ENCODE measurements at regions not wholly inside any gene's neighbourhood (a gene's known extent, or its start where the extent isn't known, plus 50 kb on each side); places are given as distances from the start of the nearest gene placed in this dataset.

DNA sequence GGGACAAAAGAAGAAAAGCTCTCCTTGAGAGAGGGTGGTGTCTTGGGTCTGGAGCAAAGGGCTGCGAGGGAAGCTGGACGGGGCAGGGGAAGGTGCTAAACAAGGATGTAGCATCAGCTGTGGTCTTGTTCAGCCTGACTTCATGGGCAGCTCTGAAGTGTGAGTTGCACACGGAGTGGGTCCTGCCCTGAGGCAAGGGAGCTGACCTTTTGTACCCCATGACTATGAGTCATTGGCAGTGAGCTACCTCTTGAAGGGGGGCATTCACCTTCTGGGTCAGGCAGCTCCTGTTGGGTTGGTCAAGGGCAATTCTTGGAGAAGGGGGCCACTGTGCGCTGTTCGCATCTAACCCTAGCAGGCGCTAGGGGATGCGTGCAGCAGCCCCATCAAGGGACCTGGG is 151.8 kb downstream of the SMIM20 start:
- Mint-ChIP-seq H3K27ac (no peak overlapping the region), H3K4me1 (no peaks in the 10 kb centered on the region), H3K4me3 (no peak overlapping the region), H3K27me3 (peaks cover 3% of the 10 kb centered on the region), H3K9me3 (ENCODE audit: insufficient read depth) (no peaks in the 10 kb centered on the region)
- TF ChIP-seq EZH2 (IDR thresholded peaks at IDR 0.05; ENCODE audit: borderline replicate concordance, insufficient read depth, low read depth, low read length, poor library complexity, severe bottlenecking) = no peak
- TF ChIP-seq, protein P1, sequence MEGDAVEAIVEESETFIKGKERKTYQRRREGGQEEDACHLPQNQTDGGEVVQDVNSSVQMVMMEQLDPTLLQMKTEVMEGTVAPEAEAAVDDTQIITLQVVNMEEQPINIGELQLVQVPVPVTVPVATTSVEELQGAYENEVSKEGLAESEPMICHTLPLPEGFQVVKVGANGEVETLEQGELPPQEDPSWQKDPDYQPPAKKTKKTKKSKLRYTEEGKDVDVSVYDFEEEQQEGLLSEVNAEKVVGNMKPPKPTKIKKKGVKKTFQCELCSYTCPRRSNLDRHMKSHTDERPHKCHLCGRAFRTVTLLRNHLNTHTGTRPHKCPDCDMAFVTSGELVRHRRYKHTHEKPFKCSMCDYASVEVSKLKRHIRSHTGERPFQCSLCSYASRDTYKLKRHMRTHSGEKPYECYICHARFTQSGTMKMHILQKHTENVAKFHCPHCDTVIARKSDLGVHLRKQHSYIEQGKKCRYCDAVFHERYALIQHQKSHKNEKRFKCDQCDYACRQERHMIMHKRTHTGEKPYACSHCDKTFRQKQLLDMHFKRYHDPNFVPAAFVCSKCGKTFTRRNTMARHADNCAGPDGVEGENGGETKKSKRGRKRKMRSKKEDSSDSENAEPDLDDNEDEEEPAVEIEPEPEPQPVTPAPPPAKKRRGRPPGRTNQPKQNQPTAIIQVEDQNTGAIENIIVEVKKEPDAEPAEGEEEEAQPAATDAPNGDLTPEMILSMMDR (IDR thresholded peaks at IDR 0.05) = no peak
- Histone ChIP-seq H3K9ac (ENCODE audit: low read length) (no peak overlapping the region), H3K4me2 (replicated peaks; ENCODE audit: low read depth, low read length, poor library complexity, severe bottlenecking) (no peak overlapping the region), H3K27me3 (replicated peaks in 1 of 4; ENCODE audit: control extremely low read depth in 1 of 4, control insufficient read depth in 3 of 4, insufficient read depth in 4 of 4, low read length in 3 of 4) (peaks cover 0 to 2% (median 0%) of the 10 kb centered on the region in 4 experiments), H3K4me1 (ENCODE audit: control insufficient read depth in 2 of 2, insufficient read depth in 2 of 2, low read length in 2 of 2) (no peaks in the 10 kb centered on the region), H3K9me3 (ENCODE audit: control extremely low read depth in 1 of 3, control insufficient read depth in 2 of 3, insufficient read depth in 1 of 3, low read length in 2 of 3) (no peaks in the 10 kb centered on the region), H4K20me1 (ENCODE audit: control insufficient read depth, insufficient read depth, low read length, poor library complexity, severe bottlenecking) (no peaks in the 10 kb centered on the region), H2AFZ (ENCODE audit: insufficient read depth, low read depth, low read length, poor library complexity, severe bottlenecking) (no peak overlapping the region), H3K79me2 (ENCODE audit: control insufficient read depth, insufficient read depth, low read length) (no peaks in the 10 kb centered on the region), H3K27ac (ENCODE audit: low read length in 2 of 2) (no peak overlapping the region), H3K4me3 (ENCODE audit: control extremely low read depth in 1 of 5, extremely low read depth in 1 of 5, insufficient read depth in 1 of 5, low read depth in 2 of 5, low read length in 4 of 5) (no peak overlapping the region), H3K36me3 (replicated peaks in 1 of 2; ENCODE audit: control extremely low read depth in 1 of 2, control insufficient read depth in 1 of 2, extremely low read depth in 1 of 2, insufficient read depth in 2 of 2, low read length in 1 of 2) (no peaks in the 10 kb centered on the region)
- WGBS (ENCODE audit: insufficient coverage) = 98% methylated on average over 7 of the region's 7 CpGs
- ATAC-seq (ENCODE audit: low read depth) = no peak
- POLR2A ChIA-PET = no interaction called here
- no peak for DNase-seq
- CTCF ChIA-PET = interaction anchor here (1.4 kb wide), 1 partner anchor 9 kb away, joined by 3 read pairs; no protein-coding TSS in a partner anchor
- intact Hi-C loops (cut with micrococcal nuclease) = no loop called here

- POLR2A ChIA-PET = no interaction called here
- no peaks in the 10 kb centered on the region for H4K20me1 ChIP-seq (ENCODE audit: control insufficient read depth, insufficient read depth, low read length, poor library complexity, severe bottlenecking)
- ATAC-seq (ENCODE audit: low read depth) = no peak
- Mint-ChIP-seq H3K4me1 (no peaks in the 10 kb centered on the region), H3K27me3 (peaks cover 3% of the 10 kb centered on the region), H3K4me3 (no peak overlapping the region), H3K9me3 (ENCODE audit: insufficient read depth) (no peaks in the 10 kb centered on the region), H3K27ac (no peak overlapping the region)
- DNase-seq = no peak
- no peak overlapping the region for H3K4me3 ChIP-seq (ENCODE audit: control extremely low read depth in 1 of 5, extremely low read depth in 1 of 5, insufficient read depth in 1 of 5, low read depth in 2 of 5, low read length in 4 of 5)
- 94% methylated on average over 3 of the region's 5 CpGs for WGBS (ENCODE audit: insufficient coverage)
- H3K27me3 ChIP-seq (replicated peaks in 1 of 4; ENCODE audit: control extremely low read depth in 1 of 4, control insufficient read depth in 3 of 4, insufficient read depth in 4 of 4, low read length in 3 of 4) = peaks cover 0 to 2% (median 0%) of the 10 kb centered on the region in 4 experiments
- H3K9me3 ChIP-seq (ENCODE audit: control extremely low read depth in 1 of 3, control insufficient read depth in 2 of 3, insufficient read depth in 1 of 3, low read length in 2 of 3) = no peaks in the 10 kb centered on the region
- no peaks in the 10 kb centered on the region for H3K36me3 ChIP-seq (replicated peaks in 1 of 2; ENCODE audit: control extremely low read depth in 1 of 2, control insufficient read depth in 1 of 2, extremely low read depth in 1 of 2, insufficient read depth in 2 of 2, low read length in 1 of 2)
- no peaks in the 10 kb centered on the region for H3K4me1 ChIP-seq (ENCODE audit: control insufficient read depth in 2 of 2, insufficient read depth in 2 of 2, low read length in 2 of 2)
- no peaks in the 10 kb centered on the region for H3K79me2 ChIP-seq (ENCODE audit: control insufficient read depth, insufficient read depth, low read length)
- intact Hi-C loops (cut with micrococcal nuclease) = no loop called here
- no peak overlapping the region for H3K27ac ChIP-seq (ENCODE audit: low read length in 2 of 2)
- no peak overlapping the region for H2AFZ ChIP-seq (ENCODE audit: insufficient read depth, low read depth, low read length, poor library complexity, severe bottlenecking)
- H3K9ac ChIP-seq (ENCODE audit: low read length) = no peak overlapping the region
- H3K4me2 ChIP-seq (replicated peaks; ENCODE audit: low read depth, low read length, poor library complexity, severe bottlenecking) = no peak overlapping the region
- CTCF ChIA-PET = interaction anchor here (1.1 kb wide), 1 partner anchor 16 kb away, joined by 5 read pairs; no protein-coding TSS in a partner anchor
- TF ChIP-seq, protein P1 (IDR thresholded peaks at IDR 0.05) = no peak
- TF ChIP-seq EZH2 (IDR thresholded peaks at IDR 0.05; ENCODE audit: borderline replicate concordance, insufficient read depth, low read depth, low read length, poor library complexity, severe bottlenecking) = no peak
Measured at GRCh38 chr4:26067035-26067434, 153.0 kb downstream of the SMIM20 start.
